HG02884 (cell line): ENCODE measurements at regions not wholly inside any gene's neighbourhood (a gene's known extent, or its start where the extent isn't known, plus 50 kb on each side); places are given as distances from the start of the nearest gene placed in this dataset.

Source experiments
- ATAC-seq: cut with Tn5 transposase; IDR thresholded peaks from one replicate; pipeline ENCODE4 v1.9.1; 2021; ENCODE audit warnings: mild to moderate bottlenecking, moderate library complexity; ENCODE audit not compliant: unreplicated experiment

GRCh38 chr18:75554644-75555185 lies 127.2 kb upstream of the SMIM21 start:
- ATAC-seq, result no peak

DNA sequence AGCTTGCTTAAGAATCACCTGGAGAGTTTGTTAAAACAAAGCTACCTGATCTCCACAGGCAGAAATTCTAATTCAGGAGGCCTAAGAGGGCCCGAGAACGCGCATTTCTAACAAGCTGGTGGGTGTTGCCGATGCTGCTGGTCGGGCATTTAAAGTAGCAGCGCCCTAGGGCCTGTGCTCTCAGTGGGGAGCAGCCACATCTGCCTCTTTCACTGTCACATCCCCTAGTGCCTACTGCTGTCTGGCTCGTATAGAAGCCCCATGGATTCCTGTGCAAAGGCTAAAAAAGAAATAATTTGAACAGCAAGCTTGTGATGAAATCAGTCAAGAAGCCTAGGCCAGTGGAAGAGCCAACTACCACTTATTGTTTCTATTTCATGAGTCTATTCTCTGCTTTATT lies 126.7 kb upstream of the SMIM21 start:
- no peak for ATAC-seq

GRCh38 chr18:75553021-75553420 lies 125.5 kb upstream of the SMIM21 start:
- no peak for ATAC-seq

DNA sequence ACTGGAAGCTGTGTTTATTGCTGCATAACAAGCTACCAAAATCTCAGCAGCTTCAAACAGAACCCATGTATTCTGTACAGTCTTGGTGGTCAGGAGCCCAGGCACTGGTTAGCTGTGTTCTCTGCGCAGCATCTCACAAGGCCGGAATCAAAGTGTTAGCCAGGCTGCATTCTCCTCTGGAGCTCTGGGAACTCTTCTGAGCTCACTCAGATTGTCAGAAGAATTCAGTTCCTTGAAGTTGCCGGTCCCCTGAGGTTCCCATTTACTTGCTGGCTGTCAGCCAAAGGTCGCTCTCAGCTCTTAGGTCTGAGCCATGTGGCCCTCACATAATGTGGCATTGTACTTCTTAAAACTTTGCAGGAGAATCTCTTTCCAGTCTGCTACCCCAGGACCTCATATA lies 123.6 kb upstream of the SMIM21 start:
- ATAC-seq, result no peak

DNA sequence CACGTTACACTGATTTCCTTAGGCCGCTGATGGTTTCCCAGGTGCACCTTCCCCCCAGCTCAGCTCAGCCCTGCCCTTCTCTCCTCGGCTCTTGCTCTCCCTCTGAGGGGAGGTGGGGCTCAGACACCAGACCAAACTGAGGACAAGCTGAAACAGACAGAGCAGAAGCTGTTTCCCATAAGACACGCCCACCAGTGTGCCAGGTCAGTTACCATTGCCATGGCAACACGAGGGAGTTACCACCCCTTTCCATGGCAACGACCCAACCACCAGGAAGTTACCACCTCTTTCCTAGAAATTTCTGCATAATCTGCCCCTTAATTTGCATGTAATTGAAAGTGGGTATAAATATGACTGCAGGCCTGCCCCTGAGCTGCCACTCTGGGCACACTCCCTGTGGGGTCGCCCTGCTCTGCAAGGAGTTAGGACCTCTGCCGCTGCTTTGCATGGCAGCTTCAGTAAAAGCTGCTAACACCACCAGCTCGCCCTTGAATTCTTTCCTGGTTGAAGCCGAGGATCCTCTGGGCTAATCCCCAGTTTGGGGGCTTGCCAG lies 120.9 kb upstream of the SMIM21 start:
- ATAC-seq, result no peak

DNA sequence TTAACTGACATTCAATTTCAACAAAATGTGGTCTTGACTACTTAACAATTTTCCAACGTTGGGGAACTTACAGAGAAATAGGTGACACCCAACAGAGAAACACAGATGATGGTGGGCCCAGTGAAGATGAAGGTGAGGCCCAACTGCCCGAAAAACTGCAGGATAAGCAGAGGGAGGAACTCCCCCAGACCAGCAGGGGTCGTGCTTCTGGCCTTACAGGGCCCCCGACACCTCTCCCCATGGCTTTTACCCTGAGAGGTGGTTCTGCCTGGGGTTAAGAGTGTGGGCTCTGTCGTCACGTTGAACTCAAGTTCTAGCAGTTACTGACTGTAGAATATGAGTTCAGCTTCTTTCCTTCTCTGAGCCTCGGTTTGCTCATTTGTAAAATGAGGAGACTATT lies 119.5 kb upstream of the SMIM21 start:
- no peak for ATAC-seq

- no peak for ATAC-seq
These were observed 117.7 kb upstream of the SMIM21 start for GRCh38 chr18:75545189-75545588.

DNA sequence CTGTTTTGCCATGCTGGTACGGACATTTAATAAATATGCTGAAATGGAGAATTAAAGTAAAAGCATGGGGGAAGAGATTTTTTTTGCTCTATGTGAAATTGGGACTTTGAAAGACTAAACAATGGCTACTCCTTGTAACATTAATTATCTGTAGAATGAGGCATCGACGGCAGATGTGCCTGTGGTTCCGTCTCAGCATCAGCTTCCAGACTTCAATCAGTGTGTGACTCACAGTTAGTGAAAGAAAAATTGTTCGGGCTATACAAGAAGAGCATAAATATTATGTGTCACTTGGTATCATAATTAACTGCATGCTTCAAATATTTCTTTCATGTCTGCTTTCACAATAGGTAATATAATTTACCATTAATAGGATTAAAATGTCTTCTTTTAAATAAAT lies 117.0 kb upstream of the SMIM21 start:
- ATAC-seq, result no peak

GRCh38 chr18:75544051-75544481 lies 116.6 kb upstream of the SMIM21 start:
- no peak for ATAC-seq

DNA sequence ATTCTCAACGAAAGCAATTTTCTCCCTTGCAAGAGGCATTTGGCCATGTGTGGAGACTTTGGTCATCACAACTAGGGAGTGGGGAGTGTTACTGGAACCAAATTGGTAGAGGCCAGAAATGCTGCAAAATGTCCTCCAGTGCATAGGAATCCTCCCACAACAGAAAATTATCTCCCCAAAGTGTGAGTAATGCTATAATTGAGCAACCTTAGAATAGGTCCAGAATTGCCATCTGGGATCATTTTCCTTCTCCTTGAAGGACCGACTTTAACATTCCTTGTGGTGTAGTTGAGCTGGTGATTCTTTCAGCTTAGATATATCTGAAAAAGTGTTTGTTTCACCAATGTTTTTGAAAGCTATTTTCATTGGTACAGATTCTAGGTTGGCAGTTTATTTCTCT lies 111.2 kb upstream of the SMIM21 start:
- no peak for ATAC-seq

- no peak for ATAC-seq
These were observed 106.4 kb upstream of the SMIM21 start for GRCh38 chr18:75533950-75534349.

DNA sequence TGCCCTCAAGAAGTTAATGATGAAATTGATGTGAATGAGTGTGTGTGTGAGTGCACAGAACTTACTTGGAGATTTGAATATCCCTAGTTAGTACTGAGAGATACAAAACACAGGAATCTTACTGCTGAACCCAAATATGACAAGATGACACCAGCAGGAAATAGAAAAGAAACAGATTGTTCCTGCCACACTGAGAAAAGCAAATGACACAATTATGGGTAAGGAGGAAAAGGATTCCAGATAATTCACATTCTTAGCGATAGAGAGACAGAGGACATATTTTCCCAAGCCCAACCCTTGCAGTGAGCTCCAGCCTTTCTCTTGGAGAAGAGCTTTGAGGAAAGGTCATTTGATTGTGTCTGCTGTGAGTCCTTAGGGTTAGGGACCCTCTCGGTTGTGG lies 105.7 kb upstream of the SMIM21 start:
- no peak for ATAC-seq

GRCh38 chr18:75531851-75532459 lies 104.5 kb upstream of the SMIM21 start:
- ATAC-seq, result no peak

GRCh38 chr18:75531212-75531850 lies 103.8 kb upstream of the SMIM21 start:
- no peak for ATAC-seq

DNA sequence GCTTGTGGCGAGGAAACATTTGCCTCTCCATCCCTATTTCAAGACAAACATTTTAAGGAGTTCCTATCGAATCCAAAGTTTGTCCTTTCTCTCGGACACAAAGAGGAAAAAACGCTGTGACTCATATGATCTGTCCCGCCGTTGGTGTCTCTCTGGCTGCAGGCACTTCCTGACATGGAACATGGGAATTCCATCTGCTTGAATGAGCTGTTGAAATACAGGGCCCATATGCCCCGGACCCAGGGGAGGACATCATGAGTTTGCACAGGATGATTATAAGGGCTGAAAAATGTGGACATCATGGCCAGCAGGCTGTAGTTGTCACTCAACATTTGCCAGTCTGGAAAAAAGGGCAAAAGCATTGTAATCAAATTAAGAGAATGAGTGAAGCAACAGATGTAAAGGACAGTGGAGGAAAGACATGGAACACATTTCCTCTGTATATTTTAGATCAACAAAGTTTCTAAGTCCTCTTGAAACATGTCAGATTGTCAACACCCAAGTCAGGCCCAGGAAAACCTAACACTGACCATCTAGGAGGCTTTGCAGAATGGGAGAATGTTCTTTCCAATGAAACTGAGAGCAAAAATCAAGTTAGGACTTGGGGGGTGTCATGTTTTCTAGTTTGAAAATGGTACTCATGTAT lies 103.2 kb upstream of the SMIM21 start:
- ATAC-seq, result no peak

- ATAC-seq, result no peak
These were observed 102.6 kb upstream of the SMIM21 start for GRCh38 chr18:75530118-75530517.

GRCh38 chr18:75529394-75529793 lies 101.9 kb upstream of the SMIM21 start:
- no peak for ATAC-seq

- no peak for ATAC-seq
These were observed 100.6 kb upstream of the SMIM21 start for GRCh38 chr18:75527848-75528685.

GRCh38 chr18:75526038-75526437 lies 98.5 kb upstream of the SMIM21 start:
- ATAC-seq, result no peak

- no peak for ATAC-seq
These were observed 97.8 kb upstream of the SMIM21 start for GRCh38 chr18:75525331-75525730.

- ATAC-seq, result no peak
These were observed 97.3 kb upstream of the SMIM21 start for GRCh38 chr18:75524841-75525240.
